ENCODE measurements at regions not wholly inside any gene's neighbourhood (a gene's known extent, or its start where the extent isn't known, plus 50 kb on each side); places are given as distances from the start of the nearest gene placed in this dataset.

- no peak overlapping the region for H3K27ac ChIP-seq
Observed at GRCh38 chr3:177513815-177514610, 316.7 kb upstream of the TBL1XR1 start.

GRCh38 chr3:177514611-177515499 lies 317.6 kb upstream of the TBL1XR1 start:
- WGBS, 2 donors, result 85 to 87% methylated on average over 9 of the region's 9 CpGs
- Histone ChIP-seq H3K36me3 (no peaks in the 10 kb centered on the region), H3K4me3 (replicated peaks in 1 of 3) (no peak overlapping the region), H3K27ac (peak overlapping the region; percentile 85 to 92 (median 86)), H3K4me1 (peaks cover 29 to 39% of the 10 kb centered on the region in 2 donors), H3K9me3 (no peaks in the 10 kb centered on the region), H3K27me3 (no peaks in the 10 kb centered on the region)
- TF ChIP-seq CTCF (IDR thresholded peaks at IDR 0.05), result no peak
- TF ChIP-seq POLR2A (IDR thresholded peaks at IDR 0.05), result no peak
- no peak for DNase-seq
- intact Hi-C loops (cut with DNase I), result loop anchor here (10.0 kb wide), 1 partner anchor 150 kb away; no protein-coding TSS in a partner anchor

More at GRCh38 chr3:177513815-177514610, 316.7 kb upstream of the TBL1XR1 start:
- H3K27me3 ChIP-seq, result no peaks in the 10 kb centered on the region
- no peak for TF ChIP-seq CTCF (IDR thresholded peaks at IDR 0.05)
- TF ChIP-seq POLR2A (IDR thresholded peaks at IDR 0.05), result no peak
- no peaks in the 10 kb centered on the region for H3K9me3 ChIP-seq
- no peaks in the 10 kb centered on the region for H3K36me3 ChIP-seq
- intact Hi-C loops (cut with DNase I), result loop anchor here (10.0 kb wide), 1 partner anchor 149 kb away; no protein-coding TSS in a partner anchor
- H3K4me3 ChIP-seq (replicated peaks in 1 of 3), result no peak overlapping the region
- no peak for DNase-seq
- 76 to 80% methylated on average over 10 of the region's 10 CpGs for WGBS, 2 donors
- peaks cover 29 to 39% of the 10 kb centered on the region in 2 donors for H3K4me1 ChIP-seq

GRCh38 chr3:177515786-177516157 lies 318.5 kb upstream of the TBL1XR1 start:
- Histone ChIP-seq H3K4me3 (replicated peaks in 1 of 3) (no peak overlapping the region), H3K4me1 (peaks cover 31 to 41% of the 10 kb centered on the region in 2 donors), H3K27me3 (no peaks in the 10 kb centered on the region), H3K9me3 (no peaks in the 10 kb centered on the region), H3K27ac (peak overlapping the region; percentile 85 to 92 (median 86)), H3K36me3 (no peaks in the 10 kb centered on the region)
- WGBS, 2 donors, result 44 to 47% methylated on average over 3 of the region's 3 CpGs
- DNase-seq, result no peak
- intact Hi-C loops (cut with DNase I), result loop anchor here (10.0 kb wide), 1 partner anchor 151 kb away; no protein-coding TSS in a partner anchor
- TF ChIP-seq CTCF (IDR thresholded peaks at IDR 0.05), result no peak
- no peak for TF ChIP-seq POLR2A (IDR thresholded peaks at IDR 0.05)

- H3K9me3 ChIP-seq, result no peaks in the 10 kb centered on the region
- DNase-seq, result peak; percentile 94 to 96
- intact Hi-C loops (cut with DNase I), result loop anchor here (10.0 kb wide), 1 partner anchor 152 kb away; no protein-coding TSS in a partner anchor
- H3K36me3 ChIP-seq, result no peaks in the 10 kb centered on the region
- H3K4me3 ChIP-seq (replicated peaks in 1 of 3), result no peak overlapping the region
- H3K27me3 ChIP-seq, result no peaks in the 10 kb centered on the region
- 22 to 32% methylated on average over 14 of the region's 14 CpGs for WGBS, 2 donors
- H3K4me1 ChIP-seq, result peaks cover 34 to 45% of the 10 kb centered on the region in 2 donors
- H3K27ac ChIP-seq, result peak overlapping the region; percentile 85 to 92 (median 86)
- TF ChIP-seq CTCF (IDR thresholded peaks at IDR 0.05), result no peak
- peak in 1 of 2 donors; percentile 42 for TF ChIP-seq POLR2A (IDR thresholded peaks at IDR 0.05)
Observed at GRCh38 chr3:177516158-177517011, 319.1 kb upstream of the TBL1XR1 start.

Data from thyroid gland (tissue), 4 donors.